D721Med (cell line): ENCODE measurements at regions not wholly inside any gene's neighbourhood (a gene's known extent, or its start where the extent isn't known, plus 50 kb on each side); places are given as distances from the start of the nearest gene placed in this dataset.

Experiments used
- DNase-seq: peaks from one replicate; pipeline ENCODE4 v3.0.0; 2011; ENCODE audit warnings: low spot score; ENCODE audit not compliant: insufficient read length
- FAIRE-seq: peaks from 2 replicates; lab custom pipeline; 2011; peaks lifted over from hg19 to GRCh38; lab: Jason Lieb, UNC
- TF ChIP-seq, protein P1 (sequence below): IDR thresholded peaks from 2 replicates; pipeline ENCODE4 v1.5.1; 2012; ENCODE audit warnings: mild to moderate bottlenecking, control low read depth; ENCODE audit not compliant: insufficient read depth; ENCODE audit errors: missing control alignments

DNA sequence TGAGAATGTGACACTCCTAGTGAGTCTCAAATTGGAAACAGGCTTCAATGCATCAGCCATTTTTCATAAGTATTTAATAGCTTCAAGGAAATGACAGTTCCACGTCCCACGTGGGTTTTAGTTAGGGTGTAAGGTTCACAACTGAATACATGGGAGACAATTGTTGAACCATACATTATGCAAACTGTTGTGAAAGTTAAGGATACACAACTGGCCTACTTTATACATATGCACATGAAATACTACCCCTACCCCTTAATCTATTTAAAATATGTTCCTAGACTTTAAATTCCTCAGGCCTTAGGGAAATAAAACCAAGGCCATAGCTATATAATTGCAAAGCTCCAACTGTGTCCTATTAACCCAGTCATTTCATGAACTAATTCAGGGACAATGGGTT is 436.1 kb downstream of the BTBD3 start:
- FAIRE-seq (no peak), DNase-seq (no peak)
- TF ChIP-seq, protein P1, sequence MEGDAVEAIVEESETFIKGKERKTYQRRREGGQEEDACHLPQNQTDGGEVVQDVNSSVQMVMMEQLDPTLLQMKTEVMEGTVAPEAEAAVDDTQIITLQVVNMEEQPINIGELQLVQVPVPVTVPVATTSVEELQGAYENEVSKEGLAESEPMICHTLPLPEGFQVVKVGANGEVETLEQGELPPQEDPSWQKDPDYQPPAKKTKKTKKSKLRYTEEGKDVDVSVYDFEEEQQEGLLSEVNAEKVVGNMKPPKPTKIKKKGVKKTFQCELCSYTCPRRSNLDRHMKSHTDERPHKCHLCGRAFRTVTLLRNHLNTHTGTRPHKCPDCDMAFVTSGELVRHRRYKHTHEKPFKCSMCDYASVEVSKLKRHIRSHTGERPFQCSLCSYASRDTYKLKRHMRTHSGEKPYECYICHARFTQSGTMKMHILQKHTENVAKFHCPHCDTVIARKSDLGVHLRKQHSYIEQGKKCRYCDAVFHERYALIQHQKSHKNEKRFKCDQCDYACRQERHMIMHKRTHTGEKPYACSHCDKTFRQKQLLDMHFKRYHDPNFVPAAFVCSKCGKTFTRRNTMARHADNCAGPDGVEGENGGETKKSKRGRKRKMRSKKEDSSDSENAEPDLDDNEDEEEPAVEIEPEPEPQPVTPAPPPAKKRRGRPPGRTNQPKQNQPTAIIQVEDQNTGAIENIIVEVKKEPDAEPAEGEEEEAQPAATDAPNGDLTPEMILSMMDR, result no peak

DNA sequence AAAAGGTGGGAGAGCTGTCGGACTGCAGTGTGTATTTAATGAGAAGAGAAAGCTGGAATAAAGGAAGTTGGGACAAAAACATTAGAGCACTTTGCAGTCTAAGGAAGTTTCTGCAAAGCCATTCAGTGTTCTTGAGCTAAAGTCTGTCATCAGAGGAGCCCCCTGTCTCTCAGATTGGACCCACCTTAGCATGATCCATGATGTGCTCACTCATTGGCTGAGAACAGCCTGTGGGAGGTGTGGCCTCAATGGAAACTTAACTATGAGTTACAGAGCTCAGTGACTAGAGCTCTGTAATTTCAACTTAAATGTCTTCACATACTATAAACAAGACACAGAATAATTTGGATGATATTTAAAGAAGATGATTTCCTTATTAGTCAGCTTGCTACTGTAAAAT is 437.0 kb downstream of the BTBD3 start:
- FAIRE-seq (no peak), DNase-seq (no peak)
- TF ChIP-seq, protein P1, result no peak

DNA sequence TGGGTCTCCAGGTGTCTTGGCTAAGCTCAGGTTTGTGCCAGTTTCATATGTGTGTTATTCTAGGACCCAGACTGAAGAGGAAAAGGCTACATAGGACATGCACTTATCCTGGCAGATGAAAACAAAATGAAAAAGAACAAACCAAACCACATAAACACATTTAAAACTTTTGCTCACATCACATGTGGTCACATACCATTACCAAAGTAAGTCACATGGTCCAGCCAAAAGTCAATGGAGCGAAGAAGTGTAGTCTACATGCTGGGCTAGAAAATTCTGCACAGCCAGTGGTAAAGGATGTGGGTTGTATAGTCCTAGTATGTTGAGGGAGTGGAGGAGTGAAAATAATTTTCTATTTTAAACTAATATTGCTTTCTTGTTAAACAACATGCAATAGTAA is 437.5 kb downstream of the BTBD3 start:
- TF ChIP-seq, protein P1, result no peak
- FAIRE-seq, result no peak
- DNase-seq, result no peak

DNA sequence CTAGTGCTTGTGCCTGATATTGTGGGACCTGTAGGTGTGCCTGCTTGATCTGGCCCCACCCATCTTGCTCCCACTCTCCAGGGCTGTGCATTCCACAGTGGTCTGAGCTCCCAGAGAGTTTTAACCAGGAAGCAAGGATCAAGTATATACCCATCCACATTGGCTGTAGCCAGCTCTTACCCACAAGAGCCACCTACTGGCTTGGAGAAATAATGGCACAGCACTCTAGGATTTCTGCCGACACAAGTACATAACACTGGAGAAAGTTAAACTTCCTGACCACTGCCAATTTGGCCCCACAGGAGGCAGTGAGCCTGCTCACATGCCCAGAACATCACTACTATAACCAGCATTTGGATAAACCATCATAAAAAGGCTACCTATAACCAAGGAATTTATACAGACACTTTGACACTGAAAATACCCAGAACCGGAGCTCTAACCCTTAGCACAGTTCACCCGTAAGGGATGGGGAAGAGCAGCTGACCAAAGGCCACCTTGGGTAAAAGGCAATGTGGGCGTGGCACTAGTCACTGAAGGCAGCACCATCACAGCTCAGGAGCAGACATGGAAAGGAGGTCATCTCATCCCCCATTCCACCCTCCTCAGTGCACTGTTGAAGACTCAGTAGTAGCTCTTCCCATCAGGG is 440.4 kb downstream of the BTBD3 start:
- FAIRE-seq, result no peak
- TF ChIP-seq, protein P1, result no peak
- no peak for DNase-seq

DNA sequence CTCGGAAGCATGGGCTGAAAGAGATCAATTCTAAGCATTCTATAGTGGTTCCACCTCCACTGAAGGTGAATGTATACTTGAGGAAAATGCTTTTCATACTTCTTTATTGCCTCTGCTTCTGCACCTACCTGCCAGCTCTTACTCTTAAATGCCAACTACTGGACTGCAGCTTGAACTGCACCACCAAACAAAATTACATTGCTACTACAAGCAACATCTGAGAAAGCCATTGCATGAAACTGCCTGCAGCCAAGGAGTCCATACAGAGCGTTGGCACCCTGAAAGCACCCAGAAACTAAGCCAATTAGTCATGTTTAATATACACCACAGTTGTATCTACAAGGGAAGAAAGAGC is 440.9 kb downstream of the BTBD3 start:
- TF ChIP-seq, protein P1, result no peak
- DNase-seq, result no peak
- FAIRE-seq, result no peak

DNA sequence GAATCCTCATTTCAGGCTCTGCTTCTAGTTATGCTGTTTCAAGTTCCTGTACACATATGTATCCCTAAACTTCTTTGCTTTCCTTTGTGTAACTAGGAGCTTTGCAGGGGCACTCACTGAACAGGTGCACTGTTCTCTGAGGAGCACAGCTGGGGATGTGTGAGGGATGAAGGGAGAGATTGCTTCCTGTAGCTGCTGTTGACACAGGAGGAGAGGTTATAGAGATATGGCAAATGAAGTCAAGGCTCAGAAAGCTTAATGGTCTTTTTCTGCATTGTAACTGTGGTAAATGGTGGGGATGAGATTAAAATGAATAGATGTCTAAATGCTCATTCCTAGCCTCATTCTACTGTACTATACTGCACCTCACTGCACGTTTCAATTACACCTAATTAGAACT is 454.3 kb downstream of the BTBD3 start:
- DNase-seq, result no peak
- TF ChIP-seq, protein P1, result no peak
- FAIRE-seq, result no peak

DNA sequence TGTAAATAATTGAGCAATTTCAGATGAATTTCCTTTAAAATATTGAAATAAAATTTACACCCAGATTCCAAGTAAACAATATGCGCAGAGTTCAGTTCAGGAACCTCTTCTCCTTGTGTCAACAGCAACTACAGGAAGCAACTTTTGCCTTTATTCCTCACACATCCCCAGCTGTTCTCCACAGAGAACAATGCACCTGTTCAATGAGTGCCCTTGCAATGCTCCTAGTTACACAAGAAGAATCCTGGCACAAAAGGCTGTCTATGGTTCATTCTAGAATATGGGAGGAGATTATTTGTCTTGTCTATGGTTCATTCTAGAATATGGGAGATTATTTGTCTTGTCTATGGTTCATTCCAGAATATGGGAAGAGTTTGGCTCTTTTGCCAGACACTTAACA is 454.9 kb downstream of the BTBD3 start:
- FAIRE-seq (no peak), DNase-seq (no peak)
- TF ChIP-seq, protein P1, result no peak
